Fibroblast of lung (primary cell): ENCODE measurements at regions not wholly inside any gene's neighbourhood (a gene's known extent, or its start where the extent isn't known, plus 50 kb on each side); places are given as distances from the start of the nearest gene placed in this dataset.

Experiments used
- EZH2 ChIP-seq: IDR thresholded peaks from 2 replicates; pipeline ENCODE4 v1.5.1; 2012; ENCODE audit warnings: low read length, control low read depth, mild to moderate bottlenecking; ENCODE audit errors: missing control alignments
- TF ChIP-seq, protein P1 (sequence below), 2 donors: IDR thresholded peaks in 1 of 2; conservative IDR thresholded peaks in 1 of 2; 1 replicate in 1 of 2; 2 replicates in 1 of 2; pipeline ENCODE4 v1.5.1; 2011 to 2012; ENCODE audit warnings: low read length in 2 of 2, control low read depth in 1 of 2, inconsistent platforms in 1 of 2, low read depth in 1 of 2, mild to moderate bottlenecking in 1 of 2

DNA sequence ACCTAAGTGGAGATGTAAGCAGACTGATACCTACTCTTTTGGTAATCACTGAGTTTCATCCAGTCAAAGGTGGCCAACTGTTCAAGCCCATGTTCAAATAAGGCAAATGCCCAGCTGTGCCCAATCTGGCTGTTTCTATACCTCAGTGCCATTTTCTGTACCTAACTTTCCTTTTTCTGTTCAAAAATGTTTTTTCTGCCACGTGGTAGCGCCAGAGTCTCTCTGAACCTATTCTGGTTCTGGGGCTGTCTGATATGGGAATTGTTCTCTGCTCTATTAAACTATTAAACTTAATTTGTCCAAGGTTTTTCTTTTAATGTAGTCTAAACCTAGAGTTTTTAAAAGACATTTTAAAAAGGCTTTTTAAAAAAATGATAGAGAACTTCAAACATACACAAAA, 391.2 kb downstream of the NOVA1 start:
- TF ChIP-seq, protein P1, sequence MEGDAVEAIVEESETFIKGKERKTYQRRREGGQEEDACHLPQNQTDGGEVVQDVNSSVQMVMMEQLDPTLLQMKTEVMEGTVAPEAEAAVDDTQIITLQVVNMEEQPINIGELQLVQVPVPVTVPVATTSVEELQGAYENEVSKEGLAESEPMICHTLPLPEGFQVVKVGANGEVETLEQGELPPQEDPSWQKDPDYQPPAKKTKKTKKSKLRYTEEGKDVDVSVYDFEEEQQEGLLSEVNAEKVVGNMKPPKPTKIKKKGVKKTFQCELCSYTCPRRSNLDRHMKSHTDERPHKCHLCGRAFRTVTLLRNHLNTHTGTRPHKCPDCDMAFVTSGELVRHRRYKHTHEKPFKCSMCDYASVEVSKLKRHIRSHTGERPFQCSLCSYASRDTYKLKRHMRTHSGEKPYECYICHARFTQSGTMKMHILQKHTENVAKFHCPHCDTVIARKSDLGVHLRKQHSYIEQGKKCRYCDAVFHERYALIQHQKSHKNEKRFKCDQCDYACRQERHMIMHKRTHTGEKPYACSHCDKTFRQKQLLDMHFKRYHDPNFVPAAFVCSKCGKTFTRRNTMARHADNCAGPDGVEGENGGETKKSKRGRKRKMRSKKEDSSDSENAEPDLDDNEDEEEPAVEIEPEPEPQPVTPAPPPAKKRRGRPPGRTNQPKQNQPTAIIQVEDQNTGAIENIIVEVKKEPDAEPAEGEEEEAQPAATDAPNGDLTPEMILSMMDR (conservative IDR thresholded peaks at IDR 0.05 in 1 of 2, IDR thresholded peaks at IDR 0.05 in 1 of 2; ENCODE audit: low read depth in 1 of 2, low read length in 2 of 2): no peak
- no peak for TF ChIP-seq EZH2
